H1 (cell line): ENCODE measurements at regions not wholly inside any gene's neighbourhood (a gene's known extent, or its start where the extent isn't known, plus 50 kb on each side); places are given as distances from the start of the nearest gene placed in this dataset.
"Not testable (repeated sequence)": the region's sequence is repeated elsewhere in the genome, so short reads cannot be mapped to it uniquely, and the experiment has no call there.

ENCODE experiments used
- CTCF ChIA-PET: fragments of 300-600 bp; sonication (Branson Sonifier 250); formaldehyde crosslinking; loops from one replicate; lab custom pipeline; 2021; ENCODE audit not compliant: partially characterized antibody; lab: Charles Lee
- POLR2A ChIA-PET: fragments of 300-600 bp; sonication (Branson Sonifier 250); formaldehyde crosslinking; loops from one replicate; lab custom pipeline; 2021; ENCODE audit warnings: inconsistent platforms; ENCODE audit not compliant: partially characterized antibody; lab: Charles Lee
- DNase-seq, 2 experiments: peaks; one replicate each; pipeline versions ENCODE4 v3.0.0 to v3.0.0-alpha.2; 2010 to 2022; ENCODE audit warnings: low spot score in 2 of 2, low read depth in 1 of 2, mixed read lengths in 1 of 2
- FAIRE-seq: peaks from 2 replicates; lab custom pipeline; 2011; peaks lifted over from hg19 to GRCh38; lab: Jason Lieb, UNC
- H2AFZ ChIP-seq: 2 replicates; pipeline ENCODE4 v1.8.1; 2012; ENCODE audit warnings: low read length, inconsistent platforms
- H2AK5ac ChIP-seq: 2 replicates; pipeline ENCODE4 v1.6.1; 2013; ENCODE audit warnings: low read depth, low read length
- H2BK120ac ChIP-seq: replicated peaks from 2 replicates; pipeline ENCODE3; 2013; ENCODE audit warnings: low read depth, low read length, inconsistent platforms
- H2BK12ac ChIP-seq: 2 replicates; pipeline ENCODE4 v1.6.1; 2013; ENCODE audit warnings: low read depth, low read length
- H2BK15ac ChIP-seq: 2 replicates; pipeline ENCODE4 v1.6.1; 2013; ENCODE audit warnings: low read length
- H2BK20ac ChIP-seq: 2 replicates; pipeline ENCODE4 v1.6.1; 2013; ENCODE audit warnings: low read length
- H2BK5ac ChIP-seq: 2 replicates; pipeline ENCODE4 v1.6.1; 2013; ENCODE audit warnings: low read depth, low read length
- H3K14ac ChIP-seq: 2 replicates; pipeline ENCODE4 v1.6.1; 2013; ENCODE audit warnings: inconsistent platforms; ENCODE audit not compliant: insufficient read length
- H3K18ac ChIP-seq: 2 replicates; pipeline ENCODE4 v1.6.1; 2013; ENCODE audit warnings: low read length; ENCODE audit errors: extremely low read depth
- H3K23ac ChIP-seq: 2 replicates; pipeline ENCODE4 v1.6.1; 2013; ENCODE audit warnings: inconsistent platforms; ENCODE audit not compliant: insufficient read length
- H3K23me2 ChIP-seq: 2 replicates; pipeline ENCODE4 v1.6.1; 2013; ENCODE audit warnings: low read depth, low read length
- H3K27ac ChIP-seq: 2 replicates; pipeline ENCODE4 v1.6.1; 2011; ENCODE audit warnings: low read depth, low read length, inconsistent platforms
- H3K27me3 ChIP-seq, 4 experiments: replicated peaks in 1 of 4; 1 replicate in 1 of 4; 2 replicates in 3 of 4; pipeline versions ENCODE4 v1.6.1 to v1.8.1; 2011 to 2013; ENCODE audit warnings: low read length in 3 of 4, mild to moderate bottlenecking in 3 of 4, inconsistent platforms in 2 of 4, mixed read lengths in 2 of 4, moderate library complexity in 1 of 4; ENCODE audit not compliant: control insufficient read depth in 3 of 4, insufficient read depth in 3 of 4; ENCODE audit errors: extremely low read depth in 1 of 4
- H3K36me3 ChIP-seq, 4 experiments: 2 replicates each; pipeline versions ENCODE4 v1.6.1 to v1.8.1; 2011 to 2013; ENCODE audit warnings: mild to moderate bottlenecking in 4 of 4, low read length in 3 of 4, moderate library complexity in 2 of 4, control low read depth in 1 of 4, inconsistent platforms in 1 of 4; ENCODE audit not compliant: insufficient read depth in 4 of 4, control insufficient read depth in 2 of 4
- H3K4ac ChIP-seq: replicated peaks from 2 replicates; pipeline ENCODE3; 2013; ENCODE audit warnings: low read length, low read depth, mixed read lengths, inconsistent platforms; ENCODE audit not compliant: insufficient read length
- H3K4me1 ChIP-seq, 4 experiments: replicated peaks in 1 of 4; 1 replicate in 1 of 4; 2 replicates in 3 of 4; pipeline versions ENCODE4 v1.6.1 to v1.8.1; 2011 to 2013; ENCODE audit warnings: low read length in 3 of 4, inconsistent platforms in 2 of 4, mixed read lengths in 1 of 4; ENCODE audit not compliant: insufficient read depth in 4 of 4, control insufficient read depth in 3 of 4
- H3K4me2 ChIP-seq, 2 experiments: 2 replicates each; pipeline versions ENCODE4 v1.6.1 to v1.8.1; 2011 to 2013; ENCODE audit warnings: low read depth in 2 of 2, low read length in 2 of 2, control low read depth in 1 of 2, inconsistent platforms in 1 of 2, mild to moderate bottlenecking in 1 of 2; ENCODE audit not compliant: insufficient read depth in 1 of 2
- H3K4me3 ChIP-seq, 4 experiments: fragments of 200-600, 300-600 bp in 1 of 4; sonication (generic), shearing (Covaris generic), sonication (Bioruptor Twin) in 1 of 4; 2 replicates each; pipeline versions ENCODE4 v1.5.1 to v1.8.1; 2011 to 2016; ENCODE audit warnings: low read length in 4 of 4, low read depth in 3 of 4, control low read depth in 2 of 4, inconsistent platforms in 2 of 4, mild to moderate bottlenecking in 2 of 4, mixed read lengths in 1 of 4, moderate library complexity in 1 of 4; ENCODE audit not compliant: insufficient read depth in 2 of 4; ENCODE audit errors: extremely low read depth in 1 of 4
- H3K56ac ChIP-seq: replicated peaks from 2 replicates; pipeline ENCODE3; 2013; ENCODE audit warnings: low read depth, mild to moderate bottlenecking, mixed read lengths, low read length, inconsistent platforms; ENCODE audit not compliant: insufficient read length
- H3K79me1 ChIP-seq: 2 replicates; pipeline ENCODE4 v1.6.1; 2013; ENCODE audit warnings: low read depth, low read length, control low read depth
- H3K79me2 ChIP-seq, 2 experiments: 2 replicates each; pipeline versions ENCODE4 v1.6.1 to v1.8.1; 2012 to 2013; ENCODE audit warnings: low read length in 2 of 2, mild to moderate bottlenecking in 2 of 2, inconsistent platforms in 1 of 2; ENCODE audit not compliant: insufficient read depth in 2 of 2, control insufficient read depth in 1 of 2
- H3K9ac ChIP-seq, 4 experiments: replicated peaks in 1 of 4; 1 replicate in 1 of 4; 2 replicates in 3 of 4; pipeline versions ENCODE4 v1.6.1 to v1.8.1; 2011 to 2013; ENCODE audit warnings: low read depth in 3 of 4, low read length in 3 of 4, control low read depth in 2 of 4, mild to moderate bottlenecking in 2 of 4, moderate library complexity in 2 of 4, inconsistent platforms in 1 of 4; ENCODE audit errors: extremely low read depth in 1 of 4
- H3K9me3 ChIP-seq, 2 experiments: 2 replicates each; pipeline versions ENCODE4 v1.6.1 to v1.8.1; 2012 to 2013; ENCODE audit warnings: mild to moderate bottlenecking in 2 of 2, moderate library complexity in 2 of 2, control low read depth in 1 of 2, inconsistent platforms in 1 of 2, low read depth in 1 of 2, low read length in 1 of 2, mixed read lengths in 1 of 2; ENCODE audit not compliant: insufficient read depth in 2 of 2
- H4K20me1 ChIP-seq, 2 experiments: replicated peaks in 1 of 2; 2 replicates each; pipeline versions ENCODE3 to v1.8.1; 2011 to 2013; ENCODE audit warnings: inconsistent platforms in 2 of 2, low read length in 2 of 2, mild to moderate bottlenecking in 1 of 2; ENCODE audit not compliant: insufficient read depth in 2 of 2, control insufficient read depth in 1 of 2
- H4K5ac ChIP-seq: 2 replicates; pipeline ENCODE4 v1.6.1; 2013; ENCODE audit warnings: low read length, low read depth, mixed read lengths, inconsistent platforms; ENCODE audit not compliant: insufficient read length
- H4K8ac ChIP-seq: 2 replicates; pipeline ENCODE4 v1.8.0; 2013; ENCODE audit warnings: mild to moderate bottlenecking, moderate library complexity, low read length, inconsistent platforms; ENCODE audit not compliant: insufficient read depth; ENCODE audit errors: extremely low read depth
- H4K91ac ChIP-seq: replicated peaks from 2 replicates; pipeline ENCODE3; 2013; ENCODE audit warnings: low read length, mixed read lengths, inconsistent platforms; ENCODE audit not compliant: insufficient read length
- RAD21 ChIP-seq, 2 experiments: IDR thresholded peaks in 1 of 2; conservative IDR thresholded peaks in 1 of 2; 2 replicates each; pipeline ENCODE4 v1.6.1; 2011; ENCODE audit warnings: low read depth in 2 of 2, low read length in 2 of 2, improper control_type of control experiment in 1 of 2, inconsistent platforms in 1 of 2, mild to moderate bottlenecking in 1 of 2, moderate library complexity in 1 of 2
- WGBS, 2 experiments: shearing (Covaris generic) in 1 of 2; methylation state at CpG; one replicate each; pipeline versions ENCODE4 v1.1.6 to v1.1.7; 2013 to 2015; ENCODE audit warnings: low lambda C conversion rate in 2 of 2, mixed read lengths in 2 of 2, inconsistent platforms in 1 of 2, low coverage in 1 of 2, missing lambda C conversion rate in 1 of 2; ENCODE audit not compliant: insufficient replicate concordance in 2 of 2, insufficient coverage in 1 of 2, insufficient read length in 1 of 2; ENCODE audit errors: extremely low coverage in 1 of 2, missing lambda C conversion rate in 1 of 2; 5-methylcytosine and 5-hydroxymethylcytosine counted together

DNA sequence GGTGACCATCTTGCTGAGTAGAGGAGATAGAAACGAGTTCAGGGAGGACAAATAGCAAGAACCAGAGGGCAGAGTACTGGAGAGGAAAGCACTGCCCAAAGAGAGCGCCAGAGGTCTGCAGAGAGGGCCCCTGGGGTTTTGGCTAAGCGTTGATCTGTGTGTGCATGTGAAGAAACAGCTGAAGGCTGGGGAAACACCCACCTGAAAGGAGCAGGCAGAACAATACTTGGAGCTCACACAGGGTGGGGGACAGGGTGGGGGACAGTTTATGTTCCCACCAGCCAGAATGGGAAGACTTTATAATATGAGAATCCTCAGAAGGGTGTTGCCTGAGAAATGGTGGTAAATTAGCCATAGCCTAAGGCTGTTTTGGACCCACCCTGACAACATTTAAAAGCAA is 200.4 kb downstream of the NPIPB11 start:
- H3K4me1 ChIP-seq, H2BK120ac ChIP-seq, POLR2A ChIA-PET, H4K91ac ChIP-seq, H3K9me3 ChIP-seq, H3K4ac ChIP-seq, H3K4me2 ChIP-seq, H3K79me2 ChIP-seq, H2AK5ac ChIP-seq, H3K18ac ChIP-seq, H3K23ac ChIP-seq, H3K4me3 ChIP-seq, H4K8ac ChIP-seq, CTCF ChIA-PET, H2BK5ac ChIP-seq, H2BK20ac ChIP-seq, H3K9ac ChIP-seq: not testable (repeated sequence)
- peak in 1 of 2 experiments; percentile 7 for DNase-seq
- 0 out of 4 replicates have a peak, but pooled peaks of 1 of the 2 experiments have one; percentile 2 for TF ChIP-seq RAD21 (IDR thresholded peaks at IDR 0.05 in 1 of 2, conservative IDR thresholded peaks at IDR 0.05 in 1 of 2; ENCODE audit: low read depth in 2 of 2, low read length in 2 of 2)
- TF ChIP-seq, all 59 proteins: peak for 1; not testable (repeated sequence) for 58
- not testable (repeated sequence) for H3K36me3 ChIP-seq, FAIRE-seq, H2AFZ ChIP-seq, H3K14ac ChIP-seq, H2BK15ac ChIP-seq, H3K27ac ChIP-seq, H4K5ac ChIP-seq, H3K23me2 ChIP-seq, H3K56ac ChIP-seq, H3K79me1 ChIP-seq, H4K20me1 ChIP-seq, H3K27me3 ChIP-seq, H2BK12ac ChIP-seq
- 81% methylated on average over 3 of the region's 3 CpGs; no CpG with 5 or more reads in 1 of the 2 experiments for WGBS, 2 experiments

DNA sequence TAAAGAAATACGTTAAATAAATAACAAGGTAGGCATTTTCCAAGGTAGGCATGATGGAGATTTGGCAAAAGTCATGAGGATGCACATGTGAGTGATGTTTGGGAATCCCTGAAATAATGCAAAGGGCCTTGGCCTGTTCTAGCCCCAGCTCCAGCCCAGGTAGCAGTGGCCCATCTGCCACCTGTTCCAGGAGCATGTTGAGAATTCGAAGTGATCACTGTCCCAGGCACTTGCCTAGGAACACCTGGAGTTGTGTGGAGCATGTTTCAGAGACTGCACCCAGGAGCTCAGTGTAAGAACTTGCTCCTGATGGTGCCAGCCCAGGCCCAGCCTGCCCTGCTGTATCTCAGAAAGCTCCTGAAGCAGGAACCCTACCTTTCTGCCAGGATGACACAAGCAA is 201.4 kb downstream of the NPIPB11 start:
- H2BK12ac ChIP-seq, H3K14ac ChIP-seq, H3K79me2 ChIP-seq, POLR2A ChIA-PET, H3K79me1 ChIP-seq, H2BK15ac ChIP-seq, H2AFZ ChIP-seq, H3K27me3 ChIP-seq, H3K18ac ChIP-seq, H3K27ac ChIP-seq, H3K4me3 ChIP-seq, H3K36me3 ChIP-seq, H3K9me3 ChIP-seq, H3K4me2 ChIP-seq, H4K20me1 ChIP-seq, H2BK20ac ChIP-seq, CTCF ChIA-PET, H3K56ac ChIP-seq, H2BK5ac ChIP-seq, H4K8ac ChIP-seq, H3K9ac ChIP-seq, H4K91ac ChIP-seq, H3K23me2 ChIP-seq, H3K4me1 ChIP-seq, H2AK5ac ChIP-seq, H3K23ac ChIP-seq, H2BK120ac ChIP-seq, H4K5ac ChIP-seq, H3K4ac ChIP-seq, FAIRE-seq: not testable (repeated sequence)
- peak in 1 of 2 experiments; percentile 6 for DNase-seq
- 100% methylated on average over 2 of the region's 2 CpGs; no CpG with 5 or more reads in 1 of the 2 experiments for whole genome bisulfite sequencing, 2 experiments
